ENCODE measurements at regions not wholly inside any gene's neighbourhood (a gene's known extent, or its start where the extent isn't known, plus 50 kb on each side); places are given as distances from the start of the nearest gene placed in this dataset.

DNA sequence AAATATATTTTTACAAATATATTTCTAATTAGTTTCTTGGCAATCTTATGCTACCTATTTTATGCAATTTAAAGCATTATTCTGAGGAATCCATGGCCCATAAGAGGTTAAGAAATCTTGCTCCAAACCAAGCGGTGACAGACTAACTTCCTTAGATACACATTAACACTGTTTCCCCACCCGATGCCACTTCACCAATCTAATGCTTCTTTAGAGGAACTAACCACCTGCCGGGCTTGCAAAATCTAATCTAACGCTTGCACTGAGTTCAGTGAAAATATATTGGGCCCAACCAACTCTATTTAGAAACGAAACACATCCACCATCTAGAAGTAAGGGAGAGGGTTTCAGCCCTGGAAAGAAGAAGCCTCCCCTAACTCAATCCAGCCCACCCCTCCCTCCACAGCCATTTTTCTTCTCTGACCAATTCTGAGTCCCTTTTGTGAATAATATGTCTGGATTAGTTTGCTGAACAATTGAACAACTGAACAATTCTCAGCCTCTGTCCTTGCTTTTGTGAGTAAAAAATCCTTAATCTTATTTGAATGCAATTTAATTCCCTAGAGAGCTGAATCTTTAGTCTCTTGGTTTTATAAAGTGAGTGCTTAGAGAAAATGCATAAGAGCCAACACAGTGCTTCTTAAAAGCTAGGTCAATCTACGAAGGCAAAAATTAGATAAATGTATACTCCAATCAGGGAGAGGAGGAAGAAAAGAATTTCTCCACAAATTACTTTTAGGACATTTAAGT is 150.4 kb upstream of the ADAMTS9 start:
- no peak for DNase-seq (ENCODE audit: low spot score)

DNA sequence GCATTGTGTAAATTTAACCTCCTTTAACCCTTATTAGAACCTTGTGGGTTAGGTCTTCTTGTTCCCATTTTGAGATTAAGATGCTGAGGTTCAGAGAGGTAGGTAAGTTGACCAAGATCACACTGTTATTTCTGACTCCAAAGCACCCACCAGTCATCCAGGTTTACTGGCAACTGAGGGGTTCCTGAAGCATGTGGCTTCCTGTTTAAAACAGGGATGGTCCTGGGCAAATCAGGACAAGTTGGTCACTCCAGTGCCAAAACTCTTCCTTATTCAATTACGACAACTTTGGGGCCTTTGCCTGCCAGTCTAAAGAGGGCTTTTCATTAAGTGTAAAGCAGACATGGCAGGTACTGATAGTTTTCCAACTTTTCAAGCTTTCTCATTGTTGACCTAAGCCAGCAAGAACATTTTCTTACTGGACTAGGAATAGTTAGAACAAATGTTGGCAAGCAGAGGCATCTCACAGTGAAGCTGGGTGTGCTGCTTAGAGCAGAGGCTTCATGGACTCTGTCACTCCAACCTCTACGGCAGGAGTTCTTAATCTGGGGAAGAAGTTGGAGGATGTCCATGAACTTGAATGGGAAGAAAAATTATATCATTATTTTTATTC is 149.4 kb upstream of the ADAMTS9 start:
- no peak for DNase-seq (ENCODE audit: low spot score)

DNA sequence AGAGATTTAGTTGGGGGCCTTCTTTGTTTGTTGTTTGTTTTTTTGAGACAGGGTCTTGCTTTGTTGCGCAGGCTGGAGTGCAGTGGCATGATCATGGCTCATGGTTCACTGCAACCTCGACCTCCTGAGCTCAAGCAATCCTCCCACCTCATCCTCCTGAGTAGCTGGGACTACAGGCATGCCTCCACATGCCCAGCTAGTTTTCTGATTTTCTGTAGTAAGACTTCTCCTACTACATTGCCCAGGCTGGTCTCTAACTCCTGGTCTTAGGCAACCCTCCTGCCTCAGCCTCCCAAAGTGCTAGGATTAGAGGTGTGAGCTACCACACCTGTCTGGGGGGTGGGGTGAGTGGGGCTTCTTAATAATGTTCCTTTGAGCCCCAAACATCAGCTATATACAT is 148.3 kb upstream of the ADAMTS9 start:
- no peak for DNase-seq (ENCODE audit: low spot score)

DNA sequence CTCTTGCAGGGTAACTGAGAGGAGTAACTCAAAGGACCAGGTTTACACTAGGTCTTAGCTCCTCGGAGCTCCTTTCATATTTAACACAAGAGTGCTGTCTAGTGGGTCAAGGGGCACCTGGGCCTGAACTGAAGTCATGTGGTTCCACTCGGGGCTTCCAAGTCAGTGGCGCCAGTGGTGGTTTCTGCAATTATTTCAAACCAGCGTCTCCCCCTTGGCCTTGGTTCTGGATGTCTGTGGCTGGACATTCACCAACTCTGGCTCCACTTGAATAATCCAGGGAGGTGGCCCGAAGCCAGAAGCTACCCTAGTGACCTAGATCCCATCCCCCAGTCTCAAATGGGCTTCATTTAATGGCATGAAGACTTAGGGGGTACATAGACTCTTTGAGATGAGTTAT is 144.3 kb upstream of the ADAMTS9 start:
- DNase-seq (ENCODE audit: low spot score) = no peak

- no peak for DNase-seq (ENCODE audit: low spot score)
These were observed 142.9 kb upstream of the ADAMTS9 start for GRCh38 chr3:64830681-64831080.

GRCh38 chr3:64829331-64829730 is 141.5 kb upstream of the ADAMTS9 start:
- no peak for DNase-seq (ENCODE audit: low spot score)

DNA sequence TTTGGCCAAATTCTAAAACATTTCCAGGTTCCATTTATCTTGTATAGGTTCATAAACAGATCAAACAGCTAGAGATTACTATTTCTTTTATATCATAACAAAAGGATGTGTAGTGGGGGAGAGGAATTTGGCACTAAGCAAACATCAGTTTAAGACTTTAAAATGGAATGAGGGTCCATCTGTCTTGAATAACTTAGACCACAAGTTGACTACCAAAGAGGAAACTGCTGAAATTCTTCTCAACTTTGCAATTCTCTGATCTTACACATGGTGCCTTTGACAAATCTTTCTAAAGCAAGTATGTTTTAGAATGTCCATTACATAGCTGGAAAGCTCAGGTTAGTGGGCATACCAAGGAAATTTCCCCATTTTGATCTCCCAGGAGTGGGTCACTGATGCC is 140.5 kb upstream of the ADAMTS9 start:
- DNase-seq (ENCODE audit: low spot score) = no peak

- DNase-seq (ENCODE audit: low spot score) = no peak
These were observed 139.6 kb upstream of the ADAMTS9 start for GRCh38 chr3:64827431-64827830.

GRCh38 chr3:64827019-64827418 is 139.2 kb upstream of the ADAMTS9 start:
- DNase-seq (ENCODE audit: low spot score) = no peak

DNA sequence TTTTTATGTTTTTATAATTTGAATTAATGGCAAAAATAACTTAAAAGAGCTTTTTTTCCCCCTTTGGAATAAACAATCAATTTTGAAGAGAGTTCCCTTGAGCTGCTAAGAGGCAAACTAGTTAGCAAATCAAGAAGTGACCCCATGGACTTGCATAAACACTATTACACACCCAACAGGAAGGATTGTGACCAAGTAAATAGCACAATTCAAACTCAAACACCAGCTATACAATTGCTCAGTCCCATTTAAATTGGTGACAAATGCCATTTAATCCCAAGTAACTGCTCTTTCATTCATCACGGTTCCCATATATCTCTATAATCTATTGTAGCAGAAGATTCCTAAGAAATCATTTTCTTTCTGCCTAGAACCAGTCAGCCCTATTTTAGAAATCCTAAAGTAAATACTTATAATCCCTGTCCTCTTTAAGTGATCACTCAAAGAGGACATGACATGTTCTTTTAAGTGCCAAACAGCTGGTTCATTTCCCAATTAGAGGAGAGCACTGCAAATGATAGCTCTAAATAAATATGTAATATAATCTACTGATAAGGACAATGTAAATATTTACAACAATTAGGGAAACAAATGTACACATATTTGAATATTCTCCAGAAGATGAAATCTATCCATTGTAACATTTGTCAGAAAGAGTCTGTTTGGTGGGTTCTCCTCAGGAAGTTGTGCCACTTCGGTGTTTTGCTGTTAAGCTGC is 137.8 kb upstream of the ADAMTS9 start:
- no peak for DNase-seq (ENCODE audit: low spot score)

DNA sequence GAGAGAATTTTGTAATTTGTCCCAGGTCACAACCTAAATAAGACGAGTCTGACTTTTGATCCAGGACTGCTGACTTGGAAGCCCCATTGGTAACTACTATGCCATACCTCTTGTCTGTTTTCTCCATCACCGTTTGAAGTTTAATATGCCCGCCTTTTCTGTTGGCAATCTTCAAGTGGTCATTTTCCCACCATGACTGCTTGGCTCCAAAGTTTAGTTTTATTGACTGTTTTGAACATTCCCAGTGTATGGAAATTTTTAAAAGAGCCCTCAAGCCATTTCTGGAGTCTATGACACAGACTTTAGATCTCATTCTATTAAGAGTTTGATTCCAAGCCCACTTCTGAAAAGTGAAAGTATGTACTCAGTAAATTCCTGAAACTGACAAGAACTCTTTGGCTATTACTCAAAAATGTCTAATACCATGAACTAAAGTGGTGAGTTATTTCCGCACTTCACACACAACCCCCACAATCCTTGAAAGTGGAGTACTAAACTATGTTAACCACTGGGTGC is 136.7 kb upstream of the ADAMTS9 start:
- no peak for DNase-seq (ENCODE audit: low spot score)

GRCh38 chr3:64818196-64818595 is 130.4 kb upstream of the ADAMTS9 start:
- no peak for DNase-seq (ENCODE audit: low spot score)

DNA sequence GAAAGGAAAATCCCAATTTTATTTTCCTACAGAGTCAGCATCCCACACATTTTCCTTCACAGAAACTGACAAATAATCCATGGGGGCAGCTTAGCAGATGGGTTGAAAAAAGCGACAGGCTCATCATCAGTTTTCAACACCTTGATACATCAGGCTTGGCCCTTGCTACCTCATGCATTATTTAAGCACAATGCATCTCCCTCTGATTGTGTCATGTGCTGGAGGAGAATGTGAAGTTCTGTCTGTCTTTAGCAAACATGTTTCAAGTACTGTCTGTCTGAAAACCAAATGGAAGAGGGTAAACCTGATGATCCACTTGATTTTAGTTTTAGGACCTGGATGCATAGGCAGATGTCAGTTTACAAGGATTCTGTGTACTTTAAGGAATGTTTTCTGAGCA is 128.6 kb upstream of the ADAMTS9 start:
- DNase-seq (ENCODE audit: low spot score) = no peak

DNA sequence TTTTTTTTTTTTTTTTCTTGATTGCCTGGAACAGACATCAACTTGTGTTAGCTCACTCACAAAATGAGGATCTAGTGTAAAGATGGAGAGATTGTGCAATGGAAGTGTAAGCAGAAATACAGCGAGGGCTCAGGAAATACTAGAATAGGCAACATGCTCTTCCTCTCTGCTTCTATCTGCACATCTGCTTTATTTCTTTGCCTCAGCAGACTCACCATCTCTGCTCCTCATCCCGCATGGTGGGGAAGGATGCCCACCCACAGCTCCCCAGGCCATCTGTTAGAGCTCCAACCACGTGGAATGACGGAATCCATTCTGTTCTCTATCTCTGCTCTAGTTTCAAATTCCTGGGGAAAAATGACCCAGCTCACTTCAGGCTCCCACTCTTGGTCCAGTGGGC is 128.0 kb upstream of the ADAMTS9 start:
- DNase-seq (ENCODE audit: low spot score) = no peak

DNA sequence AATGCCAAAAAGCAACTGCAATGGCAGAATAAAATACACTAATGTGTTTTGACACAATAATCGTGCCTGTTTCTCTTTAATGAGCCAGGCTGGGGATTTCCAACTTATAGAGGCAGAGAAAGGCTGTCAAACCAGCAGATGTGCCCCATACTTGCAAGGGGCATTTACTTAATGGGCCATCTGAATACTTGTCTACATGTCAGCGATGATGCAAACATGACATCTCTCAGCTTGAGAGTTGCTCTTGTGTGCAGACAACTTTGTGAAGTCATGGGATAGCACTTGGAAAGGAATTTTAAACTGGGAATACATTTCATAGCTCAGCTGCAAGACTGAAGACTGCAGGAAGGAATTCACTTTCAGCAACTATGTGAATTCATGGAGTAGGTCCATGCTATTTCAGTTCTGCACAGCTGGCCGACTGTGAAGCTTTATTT is 127.4 kb upstream of the ADAMTS9 start:
- DNase-seq (ENCODE audit: low spot score) = no peak

GRCh38 chr3:64814351-64814750 is 126.6 kb upstream of the ADAMTS9 start:
- DNase-seq (ENCODE audit: low spot score) = no peak

DNA sequence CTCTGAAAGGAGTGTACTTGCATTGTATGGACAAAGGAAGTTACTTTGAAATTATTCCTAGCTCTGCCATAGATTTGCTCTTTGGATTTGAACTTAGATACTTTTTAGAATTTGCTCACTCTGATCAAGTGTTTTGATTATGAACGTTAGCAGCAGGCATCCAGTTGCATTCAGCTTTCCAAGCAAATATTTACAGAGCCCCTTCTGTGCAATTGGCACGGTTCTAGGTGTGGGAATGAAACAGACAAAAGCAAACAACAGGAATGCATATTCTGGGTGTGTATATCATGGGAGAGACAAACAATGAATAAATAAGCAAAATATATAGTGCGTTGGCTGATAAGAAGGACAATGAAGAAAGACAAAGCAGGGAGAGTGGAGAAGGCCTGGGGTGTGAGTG is 125.5 kb upstream of the ADAMTS9 start:
- DNase-seq (ENCODE audit: low spot score) = no peak

DNA sequence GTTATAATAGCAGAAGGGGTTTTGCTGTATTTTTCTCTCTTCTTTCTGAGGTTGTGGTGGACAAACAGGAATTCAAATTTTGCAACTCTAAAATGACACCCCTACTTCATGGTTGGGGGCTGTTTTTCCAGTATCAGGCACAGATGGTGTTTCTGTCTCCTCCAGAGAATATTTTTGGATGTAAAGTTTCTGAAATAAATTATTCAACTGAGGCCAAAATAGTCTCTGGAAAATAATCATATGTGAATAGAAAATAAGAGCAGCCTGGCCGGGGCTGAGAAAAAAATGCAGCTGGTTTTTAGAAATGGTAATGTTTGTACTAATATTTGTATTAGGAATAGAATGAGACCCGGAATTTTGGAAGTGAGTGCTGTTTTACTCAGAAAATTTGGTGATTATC is 121.3 kb upstream of the ADAMTS9 start:
- no peak for DNase-seq (ENCODE audit: low spot score)

- no peak for DNase-seq (ENCODE audit: low spot score)
These were observed 120.3 kb upstream of the ADAMTS9 start for GRCh38 chr3:64808061-64808460.

DNA sequence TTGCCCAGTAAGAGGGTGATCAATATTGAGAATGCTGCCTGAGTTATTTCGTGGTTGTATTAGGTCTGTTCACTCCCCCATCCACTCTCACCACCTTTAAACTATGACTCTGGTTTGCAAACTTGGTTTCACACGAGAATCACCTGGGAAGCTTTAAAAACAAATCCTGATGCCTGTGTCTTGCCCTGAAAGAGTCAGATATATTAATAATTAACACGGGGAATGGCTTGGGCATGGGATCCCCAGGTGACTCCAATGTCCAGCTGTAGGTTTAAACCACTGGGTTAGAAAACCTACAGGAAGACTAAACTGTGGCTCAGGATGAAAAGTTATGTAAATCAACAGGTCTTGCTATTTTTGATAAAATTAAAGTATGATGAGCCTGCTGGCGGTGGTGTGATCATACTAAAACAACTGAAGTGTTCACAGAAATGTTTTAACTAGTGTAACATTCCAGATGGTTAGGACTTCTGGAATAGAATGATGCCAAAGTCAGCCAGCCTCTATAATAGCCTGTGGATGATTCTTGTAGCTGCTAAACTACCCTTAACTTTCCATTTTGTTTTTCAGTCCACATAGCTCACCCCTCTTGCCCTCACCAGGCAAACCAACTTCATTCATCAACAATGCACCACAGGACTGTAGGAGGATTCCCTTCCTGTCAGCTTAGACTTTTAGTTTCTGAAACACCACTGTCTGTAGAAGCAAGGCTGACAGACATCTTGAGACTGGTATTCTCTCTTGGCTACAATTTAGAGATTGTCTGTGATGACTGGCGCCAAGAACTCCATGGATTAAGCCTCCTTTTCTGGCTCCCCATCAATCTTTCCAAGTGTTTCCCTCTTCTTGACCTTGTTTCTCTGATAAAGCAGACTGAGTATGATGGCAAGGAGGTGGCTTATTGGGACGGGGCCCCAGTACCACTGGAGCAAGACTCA is 119.1 kb upstream of the ADAMTS9 start:
- DNase-seq (ENCODE audit: low spot score) = no peak

GRCh38 chr3:64805978-64806377 is 118.2 kb upstream of the ADAMTS9 start:
- no peak for DNase-seq (ENCODE audit: low spot score)

DNA sequence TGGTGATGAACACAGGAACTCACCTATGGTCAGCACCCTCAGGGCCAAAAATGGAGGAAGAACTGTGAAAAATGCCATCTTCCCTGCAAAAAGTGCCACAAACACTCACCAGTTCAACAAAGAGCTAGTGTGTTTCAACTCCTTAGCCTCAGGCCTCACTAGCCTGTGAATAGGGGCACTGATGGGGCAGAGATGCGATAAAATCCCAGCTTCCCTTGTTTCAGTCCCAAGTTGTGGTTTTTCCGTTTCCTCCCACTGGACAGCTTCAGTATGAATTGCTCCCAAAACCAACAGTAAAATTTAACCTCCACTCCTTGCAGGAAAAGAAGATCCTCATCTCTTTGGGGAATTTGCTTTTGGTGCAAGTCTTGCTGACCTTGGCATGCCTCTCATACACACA is 117.4 kb upstream of the ADAMTS9 start:
- DNase-seq (ENCODE audit: low spot score) = no peak
